ENCODE measurements at regions not wholly inside any gene's neighbourhood (a gene's known extent, or its start where the extent isn't known, plus 50 kb on each side); places are given as distances from the start of the nearest gene placed in this dataset.

DNA sequence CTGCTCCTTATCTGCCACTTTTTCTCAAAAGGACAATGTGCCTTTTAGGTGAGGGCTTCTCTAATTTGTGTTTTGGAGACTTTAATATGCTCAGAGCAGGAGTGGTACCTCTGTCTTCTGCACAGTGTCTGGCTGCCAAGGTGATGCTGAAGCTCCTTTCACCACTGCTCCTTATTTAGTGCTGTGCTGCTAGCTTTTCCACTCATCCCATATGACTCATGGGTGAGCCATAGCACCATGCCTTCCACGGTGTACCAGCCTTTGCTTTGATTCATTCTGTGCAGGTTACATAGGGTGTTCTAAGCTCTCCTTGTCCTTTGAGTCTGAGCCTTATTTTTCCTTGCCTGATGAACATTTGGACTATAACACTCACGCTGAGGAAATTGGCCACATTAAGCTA, 202.4 kb downstream of the ARL6IP6 start:
- no peaks in the 10 kb centered on the region for H3K4me1 Mint-ChIP-seq
- TF ChIP-seq EZH2phosphoT487 (IDR thresholded peaks at IDR 0.05) (no peak), EZH2 (IDR thresholded peaks at IDR 0.05) (no peak)
- TF ChIP-seq, protein P1, sequence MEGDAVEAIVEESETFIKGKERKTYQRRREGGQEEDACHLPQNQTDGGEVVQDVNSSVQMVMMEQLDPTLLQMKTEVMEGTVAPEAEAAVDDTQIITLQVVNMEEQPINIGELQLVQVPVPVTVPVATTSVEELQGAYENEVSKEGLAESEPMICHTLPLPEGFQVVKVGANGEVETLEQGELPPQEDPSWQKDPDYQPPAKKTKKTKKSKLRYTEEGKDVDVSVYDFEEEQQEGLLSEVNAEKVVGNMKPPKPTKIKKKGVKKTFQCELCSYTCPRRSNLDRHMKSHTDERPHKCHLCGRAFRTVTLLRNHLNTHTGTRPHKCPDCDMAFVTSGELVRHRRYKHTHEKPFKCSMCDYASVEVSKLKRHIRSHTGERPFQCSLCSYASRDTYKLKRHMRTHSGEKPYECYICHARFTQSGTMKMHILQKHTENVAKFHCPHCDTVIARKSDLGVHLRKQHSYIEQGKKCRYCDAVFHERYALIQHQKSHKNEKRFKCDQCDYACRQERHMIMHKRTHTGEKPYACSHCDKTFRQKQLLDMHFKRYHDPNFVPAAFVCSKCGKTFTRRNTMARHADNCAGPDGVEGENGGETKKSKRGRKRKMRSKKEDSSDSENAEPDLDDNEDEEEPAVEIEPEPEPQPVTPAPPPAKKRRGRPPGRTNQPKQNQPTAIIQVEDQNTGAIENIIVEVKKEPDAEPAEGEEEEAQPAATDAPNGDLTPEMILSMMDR (IDR thresholded peaks at IDR 0.05), result no peak
- Histone ChIP-seq H3F3A (ENCODE audit: low read depth) (no peaks in the 10 kb centered on the region), H3K4me3 (no peak overlapping the region), H3K9me3 (ENCODE audit: low read depth) (no peaks in the 10 kb centered on the region), H3K27me3 (no peaks in the 10 kb centered on the region), H3K36me3 (no peaks in the 10 kb centered on the region), H3K4me1 (no peaks in the 10 kb centered on the region), H3K27ac (no peak overlapping the region), H3K9ac (no peak overlapping the region), H4K20me1 (ENCODE audit: low read depth) (no peaks in the 10 kb centered on the region), H3K4me2 (no peak overlapping the region), H3K79me2 (ENCODE audit: low read depth) (no peaks in the 10 kb centered on the region), H2AFZ (replicated peaks) (no peak overlapping the region)
- no peaks in the 10 kb centered on the region for H3K9me3 Mint-ChIP-seq
- H3K36me3 Mint-ChIP-seq, result no peaks in the 10 kb centered on the region
- H3K27me3 Mint-ChIP-seq (ENCODE audit: insufficient read depth, low read depth), result peaks cover 2% of the 10 kb centered on the region
- no peak overlapping the region for H3K27ac Mint-ChIP-seq
- no peak for DNase-seq (ENCODE audit: low spot score)
- no peak overlapping the region for H3K4me3 Mint-ChIP-seq

GRCh38 chr2:152910970-152911369, 192.6 kb downstream of the ARL6IP6 start:
- Mint-ChIP-seq H3K36me3 (no peaks in the 10 kb centered on the region), H3K27ac (no peak overlapping the region), H3K4me1 (no peaks in the 10 kb centered on the region), H3K9me3 (no peaks in the 10 kb centered on the region), H3K27me3 (ENCODE audit: insufficient read depth, low read depth) (no peaks in the 10 kb centered on the region), H3K4me3 (no peak overlapping the region)
- H3F3A ChIP-seq (ENCODE audit: low read depth), result no peaks in the 10 kb centered on the region
- TF ChIP-seq EZH2phosphoT487 (IDR thresholded peaks at IDR 0.05) (no peak), EZH2 (IDR thresholded peaks at IDR 0.05) (no peak)
- TF ChIP-seq, protein P1 (IDR thresholded peaks at IDR 0.05), result no peak
- no peaks in the 10 kb centered on the region for H3K27me3 ChIP-seq
- no peak overlapping the region for H2AFZ ChIP-seq (replicated peaks)
- H3K9me3 ChIP-seq (ENCODE audit: low read depth), result no peaks in the 10 kb centered on the region
- H4K20me1 ChIP-seq (ENCODE audit: low read depth), result no peaks in the 10 kb centered on the region
- H3K36me3 ChIP-seq, result no peaks in the 10 kb centered on the region
- no peak overlapping the region for H3K4me3 ChIP-seq
- no peak overlapping the region for H3K9ac ChIP-seq
- H3K4me1 ChIP-seq, result no peaks in the 10 kb centered on the region
- no peak overlapping the region for H3K27ac ChIP-seq
- no peak overlapping the region for H3K4me2 ChIP-seq
- DNase-seq (ENCODE audit: low spot score), result no peak
- H3K79me2 ChIP-seq (ENCODE audit: low read depth), result no peaks in the 10 kb centered on the region

- Mint-ChIP-seq H3K4me3 (no peak overlapping the region), H3K27ac (no peak overlapping the region), H3K36me3 (no peaks in the 10 kb centered on the region), H3K27me3 (ENCODE audit: insufficient read depth, low read depth) (no peaks in the 10 kb centered on the region), H3K9me3 (no peaks in the 10 kb centered on the region), H3K4me1 (no peaks in the 10 kb centered on the region)
- no peaks in the 10 kb centered on the region for H3K36me3 ChIP-seq
- no peak overlapping the region for H3K9ac ChIP-seq
- H3K9me3 ChIP-seq (ENCODE audit: low read depth), result no peaks in the 10 kb centered on the region
- TF ChIP-seq EZH2 (IDR thresholded peaks at IDR 0.05) (no peak), EZH2phosphoT487 (IDR thresholded peaks at IDR 0.05) (no peak)
- TF ChIP-seq, protein P1 (IDR thresholded peaks at IDR 0.05), result no peak
- no peak overlapping the region for H3K4me3 ChIP-seq
- no peak overlapping the region for H3K4me2 ChIP-seq
- no peak overlapping the region for H2AFZ ChIP-seq (replicated peaks)
- no peaks in the 10 kb centered on the region for H3K27me3 ChIP-seq
- no peak for DNase-seq (ENCODE audit: low spot score)
- no peaks in the 10 kb centered on the region for H4K20me1 ChIP-seq (ENCODE audit: low read depth)
- no peak overlapping the region for H3K27ac ChIP-seq
- H3K79me2 ChIP-seq (ENCODE audit: low read depth), result no peaks in the 10 kb centered on the region
- H3K4me1 ChIP-seq, result no peaks in the 10 kb centered on the region
- no peaks in the 10 kb centered on the region for H3F3A ChIP-seq (ENCODE audit: low read depth)
Measured at GRCh38 chr2:152907046-152907445, 188.6 kb downstream of the ARL6IP6 start.
